H1 (cell line): ENCODE measurements at regions not wholly inside any gene's neighbourhood (a gene's known extent, or its start where the extent isn't known, plus 50 kb on each side); places are given as distances from the start of the nearest gene placed in this dataset.

Experiments
- CTCF ChIA-PET: fragments of 300-600 bp; sonication (Branson Sonifier 250); formaldehyde crosslinking; loops from one replicate; lab custom pipeline; 2021; ENCODE audit not compliant: partially characterized antibody; lab: Charles Lee
- POLR2A ChIA-PET: fragments of 300-600 bp; sonication (Branson Sonifier 250); formaldehyde crosslinking; loops from one replicate; lab custom pipeline; 2021; ENCODE audit warnings: inconsistent platforms; ENCODE audit not compliant: partially characterized antibody; lab: Charles Lee
- DNase-seq, 2 experiments: peaks; one replicate each; pipeline versions ENCODE4 v3.0.0 to v3.0.0-alpha.2; 2010 to 2022; ENCODE audit warnings: low spot score in 2 of 2, low read depth in 1 of 2, mixed read lengths in 1 of 2
- FAIRE-seq: peaks from 2 replicates; lab custom pipeline; 2011; peaks lifted over from hg19 to GRCh38; lab: Jason Lieb, UNC
- H2AFZ ChIP-seq: 2 replicates; pipeline ENCODE4 v1.8.1; 2012; ENCODE audit warnings: low read length, inconsistent platforms
- H2AK5ac ChIP-seq: 2 replicates; pipeline ENCODE4 v1.6.1; 2013; ENCODE audit warnings: low read depth, low read length
- H2BK120ac ChIP-seq: replicated peaks from 2 replicates; pipeline ENCODE3; 2013; ENCODE audit warnings: low read depth, low read length, inconsistent platforms
- H2BK12ac ChIP-seq: 2 replicates; pipeline ENCODE4 v1.6.1; 2013; ENCODE audit warnings: low read depth, low read length
- H2BK15ac ChIP-seq: 2 replicates; pipeline ENCODE4 v1.6.1; 2013; ENCODE audit warnings: low read length
- H2BK20ac ChIP-seq: 2 replicates; pipeline ENCODE4 v1.6.1; 2013; ENCODE audit warnings: low read length
- H2BK5ac ChIP-seq: 2 replicates; pipeline ENCODE4 v1.6.1; 2013; ENCODE audit warnings: low read depth, low read length
- H3K14ac ChIP-seq: 2 replicates; pipeline ENCODE4 v1.6.1; 2013; ENCODE audit warnings: inconsistent platforms; ENCODE audit not compliant: insufficient read length
- H3K18ac ChIP-seq: 2 replicates; pipeline ENCODE4 v1.6.1; 2013; ENCODE audit warnings: low read length; ENCODE audit errors: extremely low read depth
- H3K23ac ChIP-seq: 2 replicates; pipeline ENCODE4 v1.6.1; 2013; ENCODE audit warnings: inconsistent platforms; ENCODE audit not compliant: insufficient read length
- H3K23me2 ChIP-seq: 2 replicates; pipeline ENCODE4 v1.6.1; 2013; ENCODE audit warnings: low read depth, low read length
- H3K27ac ChIP-seq: 2 replicates; pipeline ENCODE4 v1.6.1; 2011; ENCODE audit warnings: low read depth, low read length, inconsistent platforms
- H3K27me3 ChIP-seq, 4 experiments: replicated peaks in 1 of 4; 1 replicate in 1 of 4; 2 replicates in 3 of 4; pipeline versions ENCODE4 v1.6.1 to v1.8.1; 2011 to 2013; ENCODE audit warnings: low read length in 3 of 4, mild to moderate bottlenecking in 3 of 4, inconsistent platforms in 2 of 4, mixed read lengths in 2 of 4, moderate library complexity in 1 of 4; ENCODE audit not compliant: control insufficient read depth in 3 of 4, insufficient read depth in 3 of 4; ENCODE audit errors: extremely low read depth in 1 of 4
- H3K36me3 ChIP-seq, 4 experiments: 2 replicates each; pipeline versions ENCODE4 v1.6.1 to v1.8.1; 2011 to 2013; ENCODE audit warnings: mild to moderate bottlenecking in 4 of 4, low read length in 3 of 4, moderate library complexity in 2 of 4, control low read depth in 1 of 4, inconsistent platforms in 1 of 4; ENCODE audit not compliant: insufficient read depth in 4 of 4, control insufficient read depth in 2 of 4
- H3K4ac ChIP-seq: replicated peaks from 2 replicates; pipeline ENCODE3; 2013; ENCODE audit warnings: low read length, low read depth, mixed read lengths, inconsistent platforms; ENCODE audit not compliant: insufficient read length
- H3K4me1 ChIP-seq, 4 experiments: replicated peaks in 1 of 4; 1 replicate in 1 of 4; 2 replicates in 3 of 4; pipeline versions ENCODE4 v1.6.1 to v1.8.1; 2011 to 2013; ENCODE audit warnings: low read length in 3 of 4, inconsistent platforms in 2 of 4, mixed read lengths in 1 of 4; ENCODE audit not compliant: insufficient read depth in 4 of 4, control insufficient read depth in 3 of 4
- H3K4me2 ChIP-seq, 2 experiments: 2 replicates each; pipeline versions ENCODE4 v1.6.1 to v1.8.1; 2011 to 2013; ENCODE audit warnings: low read depth in 2 of 2, low read length in 2 of 2, control low read depth in 1 of 2, inconsistent platforms in 1 of 2, mild to moderate bottlenecking in 1 of 2; ENCODE audit not compliant: insufficient read depth in 1 of 2
- H3K4me3 ChIP-seq, 4 experiments: fragments of 200-600, 300-600 bp in 1 of 4; sonication (generic), shearing (Covaris generic), sonication (Bioruptor Twin) in 1 of 4; 2 replicates each; pipeline versions ENCODE4 v1.5.1 to v1.8.1; 2011 to 2016; ENCODE audit warnings: low read length in 4 of 4, low read depth in 3 of 4, control low read depth in 2 of 4, inconsistent platforms in 2 of 4, mild to moderate bottlenecking in 2 of 4, mixed read lengths in 1 of 4, moderate library complexity in 1 of 4; ENCODE audit not compliant: insufficient read depth in 2 of 4; ENCODE audit errors: extremely low read depth in 1 of 4
- H3K56ac ChIP-seq: replicated peaks from 2 replicates; pipeline ENCODE3; 2013; ENCODE audit warnings: low read depth, mild to moderate bottlenecking, mixed read lengths, low read length, inconsistent platforms; ENCODE audit not compliant: insufficient read length
- H3K79me1 ChIP-seq: 2 replicates; pipeline ENCODE4 v1.6.1; 2013; ENCODE audit warnings: low read depth, low read length, control low read depth
- H3K79me2 ChIP-seq, 2 experiments: 2 replicates each; pipeline versions ENCODE4 v1.6.1 to v1.8.1; 2012 to 2013; ENCODE audit warnings: low read length in 2 of 2, mild to moderate bottlenecking in 2 of 2, inconsistent platforms in 1 of 2; ENCODE audit not compliant: insufficient read depth in 2 of 2, control insufficient read depth in 1 of 2
- H3K9ac ChIP-seq, 4 experiments: replicated peaks in 1 of 4; 1 replicate in 1 of 4; 2 replicates in 3 of 4; pipeline versions ENCODE4 v1.6.1 to v1.8.1; 2011 to 2013; ENCODE audit warnings: low read depth in 3 of 4, low read length in 3 of 4, control low read depth in 2 of 4, mild to moderate bottlenecking in 2 of 4, moderate library complexity in 2 of 4, inconsistent platforms in 1 of 4; ENCODE audit errors: extremely low read depth in 1 of 4
- H3K9me3 ChIP-seq, 2 experiments: 2 replicates each; pipeline versions ENCODE4 v1.6.1 to v1.8.1; 2012 to 2013; ENCODE audit warnings: mild to moderate bottlenecking in 2 of 2, moderate library complexity in 2 of 2, control low read depth in 1 of 2, inconsistent platforms in 1 of 2, low read depth in 1 of 2, low read length in 1 of 2, mixed read lengths in 1 of 2; ENCODE audit not compliant: insufficient read depth in 2 of 2
- H4K20me1 ChIP-seq, 2 experiments: replicated peaks in 1 of 2; 2 replicates each; pipeline versions ENCODE3 to v1.8.1; 2011 to 2013; ENCODE audit warnings: inconsistent platforms in 2 of 2, low read length in 2 of 2, mild to moderate bottlenecking in 1 of 2; ENCODE audit not compliant: insufficient read depth in 2 of 2, control insufficient read depth in 1 of 2
- H4K5ac ChIP-seq: 2 replicates; pipeline ENCODE4 v1.6.1; 2013; ENCODE audit warnings: low read length, low read depth, mixed read lengths, inconsistent platforms; ENCODE audit not compliant: insufficient read length
- H4K8ac ChIP-seq: 2 replicates; pipeline ENCODE4 v1.8.0; 2013; ENCODE audit warnings: mild to moderate bottlenecking, moderate library complexity, low read length, inconsistent platforms; ENCODE audit not compliant: insufficient read depth; ENCODE audit errors: extremely low read depth
- H4K91ac ChIP-seq: replicated peaks from 2 replicates; pipeline ENCODE3; 2013; ENCODE audit warnings: low read length, mixed read lengths, inconsistent platforms; ENCODE audit not compliant: insufficient read length
- WGBS, 2 experiments: shearing (Covaris generic) in 1 of 2; methylation state at CpG; one replicate each; pipeline versions ENCODE4 v1.1.6 to v1.1.7; 2013 to 2015; ENCODE audit warnings: low lambda C conversion rate in 2 of 2, mixed read lengths in 2 of 2, inconsistent platforms in 1 of 2, low coverage in 1 of 2, missing lambda C conversion rate in 1 of 2; ENCODE audit not compliant: insufficient replicate concordance in 2 of 2, insufficient coverage in 1 of 2, insufficient read length in 1 of 2; ENCODE audit errors: extremely low coverage in 1 of 2, missing lambda C conversion rate in 1 of 2; 5-methylcytosine and 5-hydroxymethylcytosine counted together

- Histone ChIP-seq H3K4me1 (peaks cover 0 to 2% (median under 1%) of the 10 kb centered on the region in 4 experiments; a peak in 2 of 7 replicates), H3K4me2 (no peak overlapping the region), H3K23ac (no peak overlapping the region), H3K27ac (no peak overlapping the region), H3K14ac (no peak overlapping the region), H2BK12ac (no peak overlapping the region), H2BK20ac (no peak overlapping the region), H2AK5ac (no peak overlapping the region), H3K4ac (no peak overlapping the region), H4K20me1 (no peaks in the 10 kb centered on the region), H3K79me1 (no peaks in the 10 kb centered on the region), H2AFZ (no peak overlapping the region), H4K8ac (no peak overlapping the region), H3K9ac (no peak overlapping the region), H2BK120ac (no peak overlapping the region), H3K23me2 (no peaks in the 10 kb centered on the region), H2BK5ac (no peak overlapping the region), H3K27me3 (peaks cover 0 to 1% (median 0%) of the 10 kb centered on the region in 4 experiments; a peak in 1 of 7 replicates), H2BK15ac (no peak overlapping the region), H3K56ac (no peak overlapping the region), H3K18ac (no peak overlapping the region), H4K91ac (no peak overlapping the region), H3K36me3 (no peaks in the 10 kb centered on the region), H3K9me3 (no peaks in the 10 kb centered on the region), H4K5ac (no peak overlapping the region), H3K4me3 (no peak overlapping the region), H3K79me2 (no peaks in the 10 kb centered on the region)
- FAIRE-seq, result no peak
- 93% methylated on average over 3 of the region's 3 CpGs; no CpG with 5 or more reads in 1 of the 2 experiments for WGBS, 2 experiments
- ChIA-PET POLR2A (interaction anchor here (0.9 kb wide), 1 partner anchor 44 kb away, joined by 3 read pairs; no protein-coding TSS in a partner anchor), CTCF (no interaction called here)
- no peak for DNase-seq
Measured at GRCh38 chr3:15903164-15903563, 105.4 kb upstream of the ANKRD28 start.
